ENCODE measurements at regions not wholly inside any gene's neighbourhood (a gene's known extent, or its start where the extent isn't known, plus 50 kb on each side); places are given as distances from the start of the nearest gene placed in this dataset.
A peak's percentile ranks its signal among the peaks of the same experiment; 100 is the strongest.

DNA sequence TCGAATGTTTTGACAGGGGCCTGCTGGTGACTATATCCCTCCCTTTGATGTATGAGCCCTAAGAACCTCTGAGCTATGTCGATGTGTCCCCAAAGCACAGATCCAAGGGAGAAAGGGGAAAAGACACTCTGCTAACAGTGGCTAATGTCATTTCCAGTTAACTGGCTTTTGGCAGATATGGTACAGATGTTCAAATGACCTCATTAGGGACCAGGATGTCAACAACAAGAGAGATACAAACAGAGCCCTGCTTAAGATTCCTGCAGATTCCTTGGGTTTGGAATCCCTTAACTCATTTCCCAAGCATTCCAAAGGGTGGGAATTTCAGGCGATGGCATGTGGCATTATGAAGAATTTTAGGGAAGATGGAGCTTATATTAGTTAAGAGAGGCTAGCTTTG lies 517.3 kb downstream of the SOX6 start:
- FAIRE-seq, result no peak
- 76 to 82% methylated on average over 3 of the region's 3 CpGs for WGBS, 2 donors
- intact Hi-C loops (cut with DNase I), result no loop called here
- Histone ChIP-seq H3K9me3 (no peaks in the 10 kb centered on the region), H3K27ac (no peak overlapping the region), H3K4me1 (no peaks in the 10 kb centered on the region), H3K27me3 (no peaks in the 10 kb centered on the region), H3K36me3 (no peaks in the 10 kb centered on the region), H3K4me3 (no peak overlapping the region)
- TF ChIP-seq, protein P1, sequence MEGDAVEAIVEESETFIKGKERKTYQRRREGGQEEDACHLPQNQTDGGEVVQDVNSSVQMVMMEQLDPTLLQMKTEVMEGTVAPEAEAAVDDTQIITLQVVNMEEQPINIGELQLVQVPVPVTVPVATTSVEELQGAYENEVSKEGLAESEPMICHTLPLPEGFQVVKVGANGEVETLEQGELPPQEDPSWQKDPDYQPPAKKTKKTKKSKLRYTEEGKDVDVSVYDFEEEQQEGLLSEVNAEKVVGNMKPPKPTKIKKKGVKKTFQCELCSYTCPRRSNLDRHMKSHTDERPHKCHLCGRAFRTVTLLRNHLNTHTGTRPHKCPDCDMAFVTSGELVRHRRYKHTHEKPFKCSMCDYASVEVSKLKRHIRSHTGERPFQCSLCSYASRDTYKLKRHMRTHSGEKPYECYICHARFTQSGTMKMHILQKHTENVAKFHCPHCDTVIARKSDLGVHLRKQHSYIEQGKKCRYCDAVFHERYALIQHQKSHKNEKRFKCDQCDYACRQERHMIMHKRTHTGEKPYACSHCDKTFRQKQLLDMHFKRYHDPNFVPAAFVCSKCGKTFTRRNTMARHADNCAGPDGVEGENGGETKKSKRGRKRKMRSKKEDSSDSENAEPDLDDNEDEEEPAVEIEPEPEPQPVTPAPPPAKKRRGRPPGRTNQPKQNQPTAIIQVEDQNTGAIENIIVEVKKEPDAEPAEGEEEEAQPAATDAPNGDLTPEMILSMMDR (IDR thresholded peaks at IDR 0.05), result no peak
- no peak for ATAC-seq
- no peak for DNase-seq

DNA sequence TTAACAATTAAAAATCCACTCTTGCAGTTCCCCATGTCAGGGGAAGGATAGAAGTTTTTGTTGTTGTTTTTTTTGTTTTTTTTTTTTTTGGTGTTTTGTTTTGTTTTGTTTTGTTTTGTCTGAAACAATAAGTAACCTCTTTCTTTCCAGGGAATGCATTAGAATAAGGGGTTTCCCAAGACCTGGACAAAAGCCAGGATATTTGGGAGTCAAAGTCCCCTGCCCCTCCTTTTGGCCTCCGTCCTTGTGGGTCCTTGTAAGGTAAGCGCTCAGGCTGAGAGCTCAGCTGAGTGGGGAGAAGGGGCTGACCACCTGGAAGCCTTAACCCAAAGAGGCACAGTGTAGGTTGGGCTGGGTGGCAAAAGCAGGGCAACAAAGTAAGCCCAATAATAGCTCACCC lies 515.4 kb downstream of the SOX6 start:
- WGBS, 2 donors, result 83% methylated on average over 2 of the region's 2 CpGs
- TF ChIP-seq, protein P1 (IDR thresholded peaks at IDR 0.05), result no peak
- no peaks in the 10 kb centered on the region for H3K4me1 ChIP-seq
- intact Hi-C loops (cut with DNase I), result no loop called here
- no peak overlapping the region for H3K4me3 ChIP-seq
- FAIRE-seq (no peak), ATAC-seq (no peak), DNase-seq (no peak)
- no peak overlapping the region for H3K27ac ChIP-seq
- H3K36me3 ChIP-seq, result no peaks in the 10 kb centered on the region
- H3K9me3 ChIP-seq, result no peaks in the 10 kb centered on the region
- no peaks in the 10 kb centered on the region for H3K27me3 ChIP-seq

DNA sequence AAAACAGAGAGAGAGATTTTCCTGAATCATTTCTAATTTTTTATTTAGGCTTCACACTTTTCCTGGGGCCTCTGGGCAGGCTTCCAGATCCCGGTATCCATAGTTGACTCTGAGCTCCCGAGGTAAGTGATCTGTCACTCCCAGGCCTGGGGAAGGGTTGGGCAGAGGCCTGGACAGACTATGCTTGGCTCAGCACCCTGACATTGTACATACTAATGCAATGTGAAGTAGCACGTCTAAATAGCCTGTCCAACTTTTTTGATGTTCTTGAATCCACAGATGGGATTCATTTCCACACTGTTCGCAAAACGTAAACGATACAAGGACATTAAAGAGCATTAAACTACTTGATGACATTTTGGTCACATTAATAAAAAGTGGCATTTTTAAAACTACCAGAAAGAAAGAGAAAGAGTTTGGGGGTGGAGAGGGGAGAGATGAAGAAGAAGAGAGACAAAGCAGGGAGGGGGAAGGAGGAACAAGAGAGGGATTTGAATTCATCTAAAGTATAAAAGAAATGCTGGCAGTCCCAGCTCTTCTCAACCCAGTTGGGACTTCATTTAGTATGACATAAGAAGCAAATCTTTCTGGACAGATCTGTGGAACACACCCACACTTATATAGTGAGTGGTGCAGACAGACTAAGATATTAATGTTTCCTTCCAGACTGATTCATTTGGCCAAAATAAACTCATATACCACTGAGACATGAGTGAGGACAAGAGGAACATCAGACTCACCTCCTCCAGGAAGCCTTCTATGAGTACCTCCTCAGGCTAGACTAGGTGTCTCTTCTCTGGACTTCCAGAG lies 514.2 kb downstream of the SOX6 start:
- peak in 3 of 4 donors; percentile 32 to 42 (median 35) for ATAC-seq

DNA sequence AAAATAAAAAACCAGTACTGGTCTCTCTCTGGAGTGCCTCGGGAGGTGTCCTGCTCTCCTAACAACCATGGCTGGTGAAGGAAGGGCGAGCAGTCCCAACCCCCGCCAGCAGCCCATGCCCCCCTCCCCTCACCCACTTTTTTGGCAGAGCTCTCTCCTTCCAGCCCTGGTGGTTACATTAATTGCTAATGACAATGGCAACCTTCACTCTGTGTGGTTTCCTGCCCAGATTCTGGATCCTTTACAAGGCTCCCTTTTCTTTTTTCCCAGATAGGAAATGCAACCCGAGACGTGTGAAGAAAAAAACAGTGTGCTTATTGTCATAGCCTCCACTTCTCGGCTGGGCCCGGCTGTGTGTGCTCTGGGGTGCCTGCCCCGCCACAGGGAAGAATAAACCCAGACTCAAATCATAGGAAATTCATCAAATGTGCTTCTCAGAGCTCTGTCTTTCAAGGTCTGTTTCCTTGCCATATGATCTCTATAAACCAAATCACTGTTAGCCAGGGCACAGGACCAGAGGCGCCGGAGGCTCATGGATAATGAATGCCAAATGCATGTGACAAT lies 513.0 kb downstream of the SOX6 start:
- Histone ChIP-seq H3K36me3 (no peaks in the 10 kb centered on the region), H3K4me1 (no peaks in the 10 kb centered on the region), H3K27ac (peak overlapping the region in 2 of 4 donors; percentile 16 to 28), H3K9me3 (no peaks in the 10 kb centered on the region), H3K4me3 (no peak overlapping the region), H3K27me3 (no peaks in the 10 kb centered on the region)
- intact Hi-C loops (cut with DNase I), result no loop called here
- TF ChIP-seq, protein P1 (IDR thresholded peaks at IDR 0.05), result no peak
- DNase-seq, result peak in 2 of 6 donors; percentile 15
- WGBS, 2 donors, result 49 to 53% methylated on average over 10 of the region's 10 CpGs
- FAIRE-seq, result no peak
- ATAC-seq, result peak; percentile 46 to 79 (median 64)

More for the DNA sequence above, 514.2 kb downstream of the SOX6 start:
- DNase-seq, result no peak
- no peaks in the 10 kb centered on the region for H3K4me1 ChIP-seq
- intact Hi-C loops (cut with DNase I), result no loop called here
- TF ChIP-seq, protein P1 (IDR thresholded peaks at IDR 0.05), result no peak
- no peak for FAIRE-seq
- H3K27ac ChIP-seq, result no peak overlapping the region
- WGBS, 2 donors, result 56 to 67% methylated on average over 6 of the region's 6 CpGs
- H3K27me3 ChIP-seq, result no peaks in the 10 kb centered on the region
- no peaks in the 10 kb centered on the region for H3K9me3 ChIP-seq
- no peak overlapping the region for H3K4me3 ChIP-seq
- no peaks in the 10 kb centered on the region for H3K36me3 ChIP-seq

DNA sequence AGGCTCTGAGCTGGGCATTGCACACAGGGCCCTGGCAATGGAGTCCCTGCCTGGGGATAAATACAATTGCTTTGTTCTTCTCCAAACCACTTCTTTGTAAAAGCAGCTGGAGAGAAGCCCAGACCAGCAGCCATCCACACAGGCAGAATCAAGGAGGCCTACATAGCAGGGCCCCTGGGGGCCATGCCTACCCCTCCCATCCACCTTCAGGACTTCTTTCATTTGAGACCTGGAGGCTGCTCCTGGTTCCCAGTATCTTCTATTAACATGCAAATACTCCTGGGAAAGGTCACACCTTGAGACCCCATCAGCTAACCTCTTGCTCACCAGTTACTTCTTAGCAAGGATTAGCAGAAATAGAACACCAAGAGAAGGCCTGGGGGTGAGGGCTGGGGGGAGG lies 511.1 kb downstream of the SOX6 start:
- no peak for DNase-seq
- H3K4me1 ChIP-seq, result no peaks in the 10 kb centered on the region
- intact Hi-C loops (cut with DNase I), result no loop called here
- no peak overlapping the region for H3K27ac ChIP-seq
- no peaks in the 10 kb centered on the region for H3K27me3 ChIP-seq
- TF ChIP-seq, protein P1 (IDR thresholded peaks at IDR 0.05), result no peak
- no peaks in the 10 kb centered on the region for H3K36me3 ChIP-seq
- no peak for ATAC-seq
- no peak overlapping the region for H3K4me3 ChIP-seq
- no peak for FAIRE-seq
- no peaks in the 10 kb centered on the region for H3K9me3 ChIP-seq
